Central memory CD8-positive, alpha-beta T cell (primary cell): ENCODE measurements at regions not wholly inside any gene's neighbourhood (a gene's known extent, or its start where the extent isn't known, plus 50 kb on each side); places are given as distances from the start of the nearest gene placed in this dataset.

ENCODE experiments used
- ATAC-seq: fragments of 150-1000 bp; cut with Tn5 transposase; replicated peaks from 2 replicates; pipeline ENCODE4 v1.10.0; 2022; ENCODE audit warnings: mild to moderate bottlenecking, moderate FRiP score, moderate number of reproducible peaks; ENCODE audit not compliant: poor library complexity, severe bottlenecking; ENCODE audit errors: extremely low read depth
- DNase-seq, 2 donors: peaks; one replicate each; pipeline ENCODE4 v3.0.0; 2021; ENCODE audit warnings: low spot score in 2 of 2
- H3K27ac Mint-ChIP-seq: one replicate; pipeline ENCODE4 v1.8.0; 2022; ENCODE audit warnings: low read depth, mild to moderate bottlenecking, moderate library complexity, mixed read lengths
- H3K27me3 Mint-ChIP-seq: one replicate; pipeline ENCODE4 v1.8.0; 2022; ENCODE audit warnings: mixed read lengths
- H3K36me3 Mint-ChIP-seq: one replicate; pipeline ENCODE4 v1.8.0; 2022; ENCODE audit warnings: mild to moderate bottlenecking, moderate library complexity, mixed read lengths; ENCODE audit not compliant: insufficient read depth
- H3K4me1 Mint-ChIP-seq: one replicate; pipeline ENCODE4 v1.8.0; 2022; ENCODE audit warnings: mixed read lengths
- H3K4me3 Mint-ChIP-seq: one replicate; pipeline ENCODE4 v1.8.0; 2022; ENCODE audit warnings: mild to moderate bottlenecking, moderate library complexity, mixed read lengths
- H3K9me3 Mint-ChIP-seq: one replicate; pipeline ENCODE4 v1.8.0; 2022; ENCODE audit warnings: mixed read lengths

DNA sequence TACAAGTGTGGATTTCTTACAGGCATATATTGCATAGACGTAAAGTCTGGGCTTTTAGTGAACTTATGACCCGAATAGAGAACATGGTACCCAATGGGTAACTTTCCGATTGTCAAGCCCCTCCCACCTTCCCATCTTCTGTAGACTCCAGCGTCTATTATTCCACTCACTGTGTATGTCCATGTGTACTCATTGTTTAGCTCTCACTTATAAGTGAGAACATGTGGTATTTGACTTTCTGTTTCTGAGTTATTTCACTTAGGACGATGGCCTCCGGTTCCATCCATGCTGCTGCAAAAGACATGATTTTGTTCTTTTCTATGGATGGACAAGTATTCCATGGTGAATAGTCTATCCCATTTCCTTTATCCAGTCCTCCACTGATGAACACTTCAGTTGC lies 306.4 kb downstream of the CD83 start:
- Mint-ChIP-seq H3K4me1 (no peaks in the 10 kb centered on the region), H3K9me3 (no peaks in the 10 kb centered on the region), H3K27me3 (peaks cover 12% of the 10 kb centered on the region), H3K27ac (no peak overlapping the region), H3K36me3 (no peaks in the 10 kb centered on the region), H3K4me3 (no peak overlapping the region)
- DNase-seq (no peak), ATAC-seq (no peak)

DNA sequence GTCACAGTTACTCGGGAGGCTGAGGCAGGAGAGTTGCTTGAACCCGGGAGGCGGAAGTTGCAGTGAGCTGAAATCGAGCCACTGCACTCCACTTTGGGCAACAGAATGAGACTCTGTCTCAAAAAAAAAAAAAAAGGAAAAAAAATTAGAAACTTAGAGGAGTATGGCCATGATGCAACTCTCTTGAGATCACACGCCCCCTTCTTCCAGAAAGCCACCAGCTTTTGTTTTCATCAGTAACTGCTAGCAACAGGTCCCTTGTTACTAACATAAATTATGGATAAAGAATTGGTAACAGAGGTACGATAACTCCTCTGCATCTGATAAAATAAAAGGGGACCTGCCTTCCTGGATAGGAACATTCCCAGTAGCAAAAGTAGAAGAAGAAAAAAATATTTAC lies 308.2 kb downstream of the CD83 start:
- H3K4me3 Mint-ChIP-seq = no peak overlapping the region
- no peaks in the 10 kb centered on the region for H3K9me3 Mint-ChIP-seq
- DNase-seq = no peak
- no peak for ATAC-seq
- no peak overlapping the region for H3K27ac Mint-ChIP-seq
- H3K4me1 Mint-ChIP-seq = no peaks in the 10 kb centered on the region
- H3K36me3 Mint-ChIP-seq = no peaks in the 10 kb centered on the region
- peaks cover 12% of the 10 kb centered on the region for H3K27me3 Mint-ChIP-seq

DNA sequence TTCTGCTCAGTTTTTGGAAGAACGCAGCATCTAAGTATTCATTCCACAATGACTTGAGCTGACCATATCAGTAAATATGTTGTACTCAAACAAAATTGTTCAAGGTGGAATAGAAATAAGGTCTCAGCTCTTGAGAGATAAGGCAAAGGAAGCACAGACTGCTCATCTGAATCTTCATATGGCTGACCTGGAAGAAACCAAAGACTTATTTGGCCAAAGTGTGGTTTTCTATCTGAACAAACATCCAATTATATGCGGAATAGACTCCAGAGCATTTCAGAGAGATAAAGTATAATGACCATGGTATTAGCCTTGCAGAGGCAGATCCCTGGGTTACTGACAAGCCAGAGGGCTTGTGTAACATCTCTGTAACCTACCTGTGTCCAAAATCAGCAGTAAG lies 308.7 kb downstream of the CD83 start:
- Mint-ChIP-seq H3K9me3 (no peaks in the 10 kb centered on the region), H3K4me3 (no peak overlapping the region), H3K4me1 (no peaks in the 10 kb centered on the region), H3K27me3 (peaks cover 12% of the 10 kb centered on the region), H3K36me3 (no peaks in the 10 kb centered on the region), H3K27ac (no peak overlapping the region)
- DNase-seq (no peak), ATAC-seq (no peak)

DNA sequence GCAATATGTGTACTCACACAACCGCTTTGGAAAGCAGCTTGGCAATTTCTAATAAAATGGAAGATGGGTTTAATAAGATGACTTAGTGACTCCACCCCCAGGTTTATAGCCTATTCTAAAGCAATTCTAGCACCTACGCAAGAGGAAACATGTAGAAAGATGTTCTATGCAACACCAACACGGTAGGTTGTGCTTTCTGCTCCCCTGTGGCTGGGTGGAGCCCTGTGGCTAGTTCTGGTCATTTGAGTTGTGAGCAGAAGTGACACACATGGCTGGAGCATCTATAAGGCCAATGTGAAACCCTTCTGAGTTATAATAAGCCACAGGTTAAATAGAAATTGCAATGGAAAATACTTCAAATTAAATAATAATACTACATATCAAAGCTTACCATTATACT lies 310.7 kb downstream of the CD83 start:
- no peaks in the 10 kb centered on the region for H3K36me3 Mint-ChIP-seq
- no peaks in the 10 kb centered on the region for H3K9me3 Mint-ChIP-seq
- DNase-seq (no peak), ATAC-seq (no peak)
- H3K4me3 Mint-ChIP-seq = no peak overlapping the region
- peaks cover 3% of the 10 kb centered on the region for H3K27me3 Mint-ChIP-seq
- H3K27ac Mint-ChIP-seq = no peak overlapping the region
- no peaks in the 10 kb centered on the region for H3K4me1 Mint-ChIP-seq

DNA sequence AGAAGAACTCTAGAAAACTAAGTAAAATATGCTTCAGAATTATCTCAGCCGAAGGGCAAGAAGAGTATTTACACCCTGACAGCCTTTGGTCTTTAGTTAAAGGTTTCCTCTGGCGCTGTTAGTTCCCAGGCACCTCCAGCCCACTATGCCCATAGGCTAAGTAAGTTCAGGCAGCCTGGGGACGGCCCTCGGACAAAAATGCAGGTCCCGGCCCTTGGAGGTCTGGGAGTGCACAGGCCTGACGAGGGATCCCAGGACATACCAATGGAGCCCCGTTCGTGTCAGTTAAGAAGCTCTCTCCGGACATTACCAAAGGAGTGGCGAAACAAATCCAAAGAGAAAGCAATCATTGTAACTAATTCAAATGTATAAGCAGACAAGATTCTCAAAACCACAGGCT lies 311.8 kb downstream of the CD83 start:
- Mint-ChIP-seq H3K9me3 (no peaks in the 10 kb centered on the region), H3K27ac (no peak overlapping the region), H3K4me1 (no peaks in the 10 kb centered on the region), H3K36me3 (no peaks in the 10 kb centered on the region), H3K4me3 (no peak overlapping the region), H3K27me3 (no peaks in the 10 kb centered on the region)
- no peak for ATAC-seq
- DNase-seq = no peak

DNA sequence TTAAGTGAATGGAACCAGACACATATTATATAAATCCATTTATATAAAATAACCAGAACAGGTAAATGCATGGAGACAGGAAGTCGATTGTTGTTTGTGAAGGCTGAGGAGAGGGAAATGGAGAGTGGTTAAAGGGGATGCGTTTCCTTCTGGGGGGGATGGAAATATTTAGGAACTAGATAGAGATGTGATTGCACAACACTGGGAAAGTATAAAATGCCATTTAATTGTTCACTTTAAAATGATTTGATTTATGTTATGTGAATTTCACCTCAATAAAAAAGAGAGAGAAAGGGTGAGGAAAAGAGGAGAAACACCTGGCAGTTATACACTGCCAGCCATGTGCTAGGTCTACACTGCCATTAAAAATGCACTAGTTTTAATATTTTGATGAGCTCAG lies 312.6 kb downstream of the CD83 start:
- no peak for DNase-seq
- Mint-ChIP-seq H3K4me3 (no peak overlapping the region), H3K4me1 (no peaks in the 10 kb centered on the region), H3K27me3 (no peaks in the 10 kb centered on the region), H3K27ac (no peak overlapping the region), H3K9me3 (no peaks in the 10 kb centered on the region), H3K36me3 (no peaks in the 10 kb centered on the region)
- no peak for ATAC-seq

DNA sequence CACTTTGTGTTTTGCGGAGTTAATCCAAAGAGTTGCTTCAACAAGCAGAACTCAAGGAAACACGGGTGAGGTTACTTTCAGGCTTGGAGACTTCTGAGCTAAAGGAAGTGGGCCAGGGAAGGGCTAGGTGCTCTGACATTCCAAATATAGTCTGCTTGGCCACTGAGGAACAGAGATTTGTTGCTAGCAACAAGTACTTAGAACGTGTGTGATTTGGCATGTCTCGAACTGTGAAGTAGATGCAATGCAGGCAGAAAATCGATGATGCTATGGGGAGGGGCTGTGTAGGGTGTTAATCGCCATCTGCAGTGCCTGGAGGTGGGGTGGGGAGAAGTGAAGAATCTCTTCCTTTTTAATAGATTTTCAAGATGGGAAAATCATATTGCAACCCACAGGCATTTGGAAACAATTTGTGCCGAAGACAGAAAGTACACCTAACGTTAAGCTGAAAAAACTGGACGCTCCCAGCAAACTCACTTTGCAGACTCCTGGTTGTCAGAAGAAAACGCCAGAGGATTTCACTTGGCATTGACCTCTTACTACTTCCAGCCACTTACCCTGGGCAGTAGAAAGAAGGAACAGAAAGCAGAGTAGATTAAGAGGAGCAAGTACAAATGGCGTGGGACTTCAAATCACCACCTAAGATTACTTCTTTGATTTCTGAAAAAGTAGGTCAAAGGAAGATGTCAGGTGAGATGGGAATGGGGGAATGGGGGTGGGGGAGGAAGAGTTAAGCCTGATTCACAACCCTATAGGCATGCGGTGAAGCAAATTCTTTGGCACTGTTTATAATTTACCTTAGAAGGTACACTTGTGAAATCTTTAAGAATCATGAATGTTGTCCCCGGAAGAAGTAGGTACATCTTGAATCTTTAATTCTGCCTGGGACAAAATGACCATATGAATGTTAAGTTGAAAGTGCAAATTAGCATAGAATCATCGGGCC lies 314.1 kb downstream of the CD83 start:
- ATAC-seq = no peak
- no peaks in the 10 kb centered on the region for H3K36me3 Mint-ChIP-seq
- no peak overlapping the region for H3K27ac Mint-ChIP-seq
- no peak overlapping the region for H3K4me3 Mint-ChIP-seq
- no peaks in the 10 kb centered on the region for H3K9me3 Mint-ChIP-seq
- no peak for DNase-seq
- no peaks in the 10 kb centered on the region for H3K4me1 Mint-ChIP-seq
- H3K27me3 Mint-ChIP-seq = no peaks in the 10 kb centered on the region

DNA sequence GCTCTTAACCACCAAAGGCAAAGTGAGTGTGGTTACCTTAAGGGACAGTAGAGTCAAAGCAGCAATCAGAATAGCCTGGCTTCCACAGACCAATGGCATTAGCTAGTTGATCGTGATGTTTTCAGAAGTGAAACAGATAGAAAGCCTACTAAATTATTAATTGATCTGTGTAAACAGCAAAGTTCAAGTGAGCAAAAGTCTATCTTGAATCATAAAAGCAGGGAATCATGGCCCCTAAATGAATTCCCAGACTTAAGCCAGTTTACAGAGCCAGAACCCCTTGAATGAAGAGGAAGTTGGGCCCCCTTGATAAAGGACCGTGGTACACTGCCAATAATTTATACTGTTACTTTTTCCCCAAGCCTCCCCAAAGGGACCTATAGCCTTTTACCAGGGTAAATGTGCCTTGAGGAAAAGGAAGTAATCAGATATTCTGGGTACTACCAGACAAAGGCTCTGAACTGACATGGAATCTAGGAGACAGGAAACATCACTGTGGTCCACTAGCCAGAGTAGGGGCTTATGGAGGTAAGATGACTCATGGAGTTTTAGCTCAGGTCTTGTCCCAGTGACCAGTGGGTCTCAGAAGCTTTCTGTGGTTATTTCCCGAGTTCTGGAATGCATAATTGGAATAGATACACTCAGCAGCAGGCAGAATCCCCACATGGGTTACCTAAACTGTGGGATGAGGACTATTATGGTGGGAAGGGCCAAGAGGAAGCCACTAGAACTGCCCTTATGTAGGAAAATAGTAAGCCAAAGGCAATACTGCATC lies 317.5 kb downstream of the CD83 start:
- no peak overlapping the region for H3K27ac Mint-ChIP-seq
- ATAC-seq = no peak

DNA sequence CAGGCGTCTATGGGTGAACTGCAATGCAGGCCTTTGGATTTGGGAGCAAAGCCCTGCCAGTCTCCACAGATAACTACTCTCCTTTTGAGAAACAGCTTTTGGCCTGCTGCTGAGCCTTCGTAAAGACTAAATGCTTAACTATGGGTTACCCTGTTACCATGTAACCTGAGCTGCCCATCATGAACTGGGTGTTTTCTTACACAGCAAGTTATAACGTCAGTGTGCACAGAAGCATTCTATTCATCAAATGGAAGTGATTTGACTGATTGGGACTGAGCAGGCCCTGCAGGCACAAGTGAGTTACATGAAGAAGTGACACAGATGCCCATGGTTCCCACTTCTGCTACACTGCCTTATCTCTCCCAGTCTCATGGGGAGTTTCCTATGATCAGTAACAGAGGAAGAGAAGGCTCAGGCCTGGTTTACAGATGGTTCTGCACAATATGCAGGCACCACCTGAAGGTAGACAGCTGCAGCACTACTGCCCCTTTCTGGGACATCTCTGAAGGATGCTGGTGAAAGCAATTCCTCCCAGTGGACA lies 319.1 kb downstream of the CD83 start:
- DNase-seq (no peak), ATAC-seq (no peak)
- Mint-ChIP-seq H3K4me1 (no peaks in the 10 kb centered on the region), H3K36me3 (no peaks in the 10 kb centered on the region), H3K9me3 (no peaks in the 10 kb centered on the region), H3K27me3 (no peaks in the 10 kb centered on the region), H3K4me3 (no peak overlapping the region), H3K27ac (no peak overlapping the region)

More for the DNA sequence above, 317.5 kb downstream of the CD83 start:
- H3K36me3 Mint-ChIP-seq = no peaks in the 10 kb centered on the region
- no peaks in the 10 kb centered on the region for H3K9me3 Mint-ChIP-seq
- H3K4me3 Mint-ChIP-seq = no peak overlapping the region
- DNase-seq = no peak
- no peaks in the 10 kb centered on the region for H3K4me1 Mint-ChIP-seq
- H3K27me3 Mint-ChIP-seq = no peaks in the 10 kb centered on the region

DNA sequence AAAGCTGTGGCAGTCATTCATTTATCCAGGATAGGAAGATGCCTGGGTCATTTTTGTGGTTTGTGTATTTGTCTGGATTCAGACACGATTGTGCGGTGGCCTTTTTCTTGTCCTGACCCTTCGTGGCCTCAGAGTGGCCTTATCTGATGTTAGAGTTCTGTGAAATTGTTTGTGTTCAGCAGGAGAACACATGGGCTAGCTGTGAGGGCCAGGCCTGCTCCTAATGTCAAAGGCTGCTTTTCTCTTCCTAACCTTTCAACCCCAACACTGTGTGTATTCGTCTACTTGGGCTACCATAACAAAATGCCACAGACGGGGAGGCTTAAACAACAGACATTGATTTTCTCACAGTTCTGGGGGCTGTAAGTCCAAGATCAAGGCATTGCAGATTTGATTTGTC lies 321.8 kb downstream of the CD83 start:
- no peaks in the 10 kb centered on the region for H3K36me3 Mint-ChIP-seq
- no peaks in the 10 kb centered on the region for H3K9me3 Mint-ChIP-seq
- no peak overlapping the region for H3K4me3 Mint-ChIP-seq
- DNase-seq (no peak), ATAC-seq (no peak)
- H3K27ac Mint-ChIP-seq = no peak overlapping the region
- H3K27me3 Mint-ChIP-seq = no peaks in the 10 kb centered on the region
- no peaks in the 10 kb centered on the region for H3K4me1 Mint-ChIP-seq

DNA sequence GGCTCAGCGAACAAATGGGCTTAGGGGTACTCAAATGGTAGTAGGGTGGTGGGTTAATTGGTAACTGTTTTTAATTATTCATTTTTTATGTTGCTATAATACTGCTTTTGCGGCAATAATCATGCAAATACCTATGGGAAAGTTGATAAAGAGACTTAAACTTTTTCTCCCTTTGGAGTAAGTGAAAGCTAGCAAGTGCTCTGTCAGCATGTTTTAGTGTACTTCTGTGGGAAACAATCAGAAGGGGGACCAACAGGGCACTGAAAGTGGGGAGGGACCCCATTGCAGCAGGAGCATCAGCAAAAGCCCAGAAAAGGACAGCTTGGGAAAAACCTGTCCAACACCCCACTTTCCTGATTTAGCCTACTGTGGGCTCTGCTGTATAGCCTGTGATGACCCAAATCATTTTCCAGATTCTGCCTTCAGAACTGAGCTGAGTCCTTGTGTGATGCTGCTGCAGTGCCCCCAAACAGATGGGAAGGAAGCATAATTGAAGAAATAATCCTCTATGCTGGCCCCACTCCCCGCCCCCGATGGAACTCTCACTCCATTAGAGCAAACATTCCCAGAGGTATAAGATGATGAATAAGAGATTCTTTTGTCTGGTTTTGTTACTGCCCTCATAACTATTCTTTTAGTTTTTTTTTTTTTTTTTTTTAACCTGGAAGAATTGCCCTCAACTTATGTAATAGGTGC lies 322.8 kb downstream of the CD83 start:
- H3K27ac Mint-ChIP-seq = no peak overlapping the region
- ATAC-seq = no peak
- DNase-seq = no peak
- no peaks in the 10 kb centered on the region for H3K27me3 Mint-ChIP-seq
- H3K4me3 Mint-ChIP-seq = no peak overlapping the region
- no peaks in the 10 kb centered on the region for H3K4me1 Mint-ChIP-seq
- no peaks in the 10 kb centered on the region for H3K9me3 Mint-ChIP-seq
- H3K36me3 Mint-ChIP-seq = no peaks in the 10 kb centered on the region

DNA sequence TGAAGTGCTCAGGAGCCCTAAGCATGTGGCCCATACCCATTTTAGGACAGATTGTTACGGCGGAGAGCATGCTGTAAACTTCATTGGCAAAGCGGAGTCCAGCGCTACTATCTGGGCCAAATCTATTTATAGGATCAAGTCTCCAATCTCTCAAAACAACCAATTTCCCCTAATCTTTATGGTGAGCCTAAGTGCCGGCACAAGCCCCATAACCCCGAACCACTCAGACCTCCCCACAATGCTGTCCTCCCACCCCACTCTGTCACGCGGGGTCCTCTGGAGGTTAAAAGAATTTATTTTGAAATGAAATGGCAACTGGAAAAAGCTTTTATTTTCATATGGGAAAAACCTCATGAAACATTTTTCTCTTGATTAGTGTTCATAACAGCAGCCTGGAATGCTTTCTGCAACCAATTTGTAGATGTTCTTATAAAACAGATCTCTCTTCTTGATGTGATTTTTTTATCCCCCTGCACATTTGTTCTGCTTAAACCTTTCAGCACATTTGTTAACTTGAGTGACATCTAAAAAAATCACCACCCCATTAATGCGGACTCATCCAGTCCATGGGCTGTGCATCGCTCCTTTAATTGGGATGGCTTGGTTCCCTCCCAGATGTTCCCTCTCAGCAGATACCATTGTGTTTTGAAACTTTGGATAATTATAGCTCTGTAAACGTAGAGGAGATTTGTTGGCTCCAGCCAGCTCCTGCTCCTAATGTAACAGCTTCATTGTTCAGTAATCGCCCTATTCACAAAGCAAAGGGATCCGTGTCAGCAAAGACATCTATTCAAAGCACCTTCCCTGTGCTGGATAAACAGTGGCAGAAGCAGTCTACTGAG lies 323.6 kb downstream of the CD83 start:
- Mint-ChIP-seq H3K4me3 (no peak overlapping the region), H3K27me3 (no peaks in the 10 kb centered on the region), H3K27ac (no peak overlapping the region), H3K36me3 (no peaks in the 10 kb centered on the region), H3K9me3 (no peaks in the 10 kb centered on the region), H3K4me1 (no peaks in the 10 kb centered on the region)
- no peak for ATAC-seq
- DNase-seq = no peak
